ENCODE measurements at regions not wholly inside any gene's neighbourhood (a gene's known extent, or its start where the extent isn't known, plus 50 kb on each side); places are given as distances from the start of the nearest gene placed in this dataset.
A peak's percentile ranks its signal among the peaks of the same experiment; 100 is the strongest.
"Not testable (repeated sequence)": the region's sequence is repeated elsewhere in the genome, so short reads cannot be mapped to it uniquely, and the experiment has no call there.

GRCh38 chr12:92417373-92417772 is 271.7 kb upstream of the BTG1 start:
- DNase-seq, result no peak

GRCh38 chr12:92416385-92416812 is 270.8 kb upstream of the BTG1 start:
- DNase-seq, result no peak

GRCh38 chr12:92414170-92415070 is 268.8 kb upstream of the BTG1 start:
- no peak for DNase-seq

- no peak for DNase-seq
These were observed 267.6 kb upstream of the BTG1 start for GRCh38 chr12:92413286-92413685.

GRCh38 chr12:92412856-92413255 is 267.2 kb upstream of the BTG1 start:
- DNase-seq, result no peak

- no peak for DNase-seq
These were observed 266.0 kb upstream of the BTG1 start for GRCh38 chr12:92411687-92412086.

GRCh38 chr12:92408072-92408900 is 262.6 kb upstream of the BTG1 start:
- DNase-seq, result peak; percentile 46

- DNase-seq, result not testable (repeated sequence)
These were observed 260.9 kb upstream of the BTG1 start for GRCh38 chr12:92406404-92407070.

- DNase-seq, result peak; percentile 44
These were observed 260.2 kb upstream of the BTG1 start for GRCh38 chr12:92405801-92406251.

- DNase-seq, result no peak
These were observed 259.3 kb upstream of the BTG1 start for GRCh38 chr12:92404921-92405320.

- DNase-seq, result no peak
These were observed 258.7 kb upstream of the BTG1 start for GRCh38 chr12:92404259-92404894.

- peak; percentile 92 for DNase-seq
These were observed 257.8 kb upstream of the BTG1 start for GRCh38 chr12:92403210-92404175.

- no peak for DNase-seq
These were observed 256.8 kb upstream of the BTG1 start for GRCh38 chr12:92402415-92402814.

GRCh38 chr12:92400006-92400405 is 254.4 kb upstream of the BTG1 start:
- peak; percentile 57 for DNase-seq

GRCh38 chr12:92398565-92399309 is 253.1 kb upstream of the BTG1 start:
- DNase-seq, result peak; percentile 82

GRCh38 chr12:92396647-92397252 is 251.1 kb upstream of the BTG1 start:
- DNase-seq, result peak; percentile 62

GRCh38 chr12:92395322-92395721 is 249.7 kb upstream of the BTG1 start:
- DNase-seq, result no peak

GRCh38 chr12:92394895-92395294 is 249.2 kb upstream of the BTG1 start:
- no peak for DNase-seq

GRCh38 chr12:92393504-92393903 is 247.9 kb upstream of the BTG1 start:
- DNase-seq, result no peak

- DNase-seq, result peak; percentile 34
These were observed 246.1 kb upstream of the BTG1 start for GRCh38 chr12:92391726-92392125.

All from CD4-positive, alpha-beta T cell treated with Interleukin-4 for 4 hours (primary cell).